GM10248 (cell line): ENCODE measurements at regions not wholly inside any gene's neighbourhood (a gene's known extent, or its start where the extent isn't known, plus 50 kb on each side); places are given as distances from the start of the nearest gene placed in this dataset.

Source experiments
- CTCF ChIA-PET: fragments of 300-600 bp; sonication (Branson Sonifier 250); formaldehyde crosslinking; extraction: SDS; loops from one replicate; lab custom pipeline; 2021; ENCODE audit warnings: antibody characterized with exemption; lab: Yijun Ruan, JAX
- POLR2A ChIA-PET: fragments of 350-650 bp; sonication (Branson Sonifier 250); formaldehyde crosslinking; extraction: SDS; loops from one replicate; lab custom pipeline; 2020; ENCODE audit warnings: antibody characterized with exemption; lab: Yijun Ruan, JAX
- DNase-seq: peaks from one replicate; pipeline ENCODE4 v3.0.0; 2012; ENCODE audit errors: extremely low spot score
- TF ChIP-seq, protein P1 (sequence below): IDR thresholded peaks from 2 replicates; pipeline ENCODE4 v1.5.1; 2012; ENCODE audit warnings: mild to moderate bottlenecking, low read depth; ENCODE audit errors: extremely low read depth, missing control alignments, control extremely low read depth

DNA sequence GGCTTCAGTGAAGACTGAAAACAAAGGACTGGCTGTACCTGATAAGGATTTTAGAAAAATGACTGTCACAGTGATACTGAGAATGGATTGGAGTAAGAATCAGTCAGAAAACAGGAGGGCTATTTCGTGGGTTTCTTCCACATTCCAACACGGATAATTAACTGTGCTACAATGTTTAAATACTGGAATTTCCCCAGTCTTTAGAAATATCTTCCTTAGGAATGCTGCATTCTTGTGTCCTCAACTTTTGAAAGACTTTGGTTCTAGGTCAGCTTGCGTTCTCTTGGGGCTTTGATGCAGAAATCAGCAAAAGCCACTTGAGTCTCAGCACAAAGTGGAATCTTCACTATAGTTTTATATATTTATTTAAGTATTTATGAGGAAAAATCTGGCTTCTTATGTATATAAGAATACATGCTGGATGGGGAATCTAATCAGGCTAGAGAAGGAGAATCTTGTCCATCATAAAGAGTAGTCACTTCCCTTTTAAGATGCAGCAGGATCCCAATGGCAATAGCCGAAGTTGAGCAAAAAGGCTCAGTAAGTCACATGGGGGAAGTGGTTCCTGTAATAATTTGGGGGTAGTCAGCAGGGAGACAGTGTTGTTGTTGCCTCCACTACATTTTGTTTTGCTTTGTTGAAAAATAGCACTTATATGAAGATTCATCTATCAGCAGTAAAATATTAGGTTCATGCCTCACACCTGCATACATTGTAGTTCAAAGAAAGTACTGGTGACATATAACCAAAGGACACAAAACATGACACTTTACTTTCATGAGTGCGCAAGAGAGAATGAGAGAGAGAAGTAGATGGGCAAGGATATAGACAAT is 86.0 kb downstream of the CH25H start:
- POLR2A ChIA-PET: no interaction called here
- no peak for DNase-seq
- TF ChIP-seq, protein P1, sequence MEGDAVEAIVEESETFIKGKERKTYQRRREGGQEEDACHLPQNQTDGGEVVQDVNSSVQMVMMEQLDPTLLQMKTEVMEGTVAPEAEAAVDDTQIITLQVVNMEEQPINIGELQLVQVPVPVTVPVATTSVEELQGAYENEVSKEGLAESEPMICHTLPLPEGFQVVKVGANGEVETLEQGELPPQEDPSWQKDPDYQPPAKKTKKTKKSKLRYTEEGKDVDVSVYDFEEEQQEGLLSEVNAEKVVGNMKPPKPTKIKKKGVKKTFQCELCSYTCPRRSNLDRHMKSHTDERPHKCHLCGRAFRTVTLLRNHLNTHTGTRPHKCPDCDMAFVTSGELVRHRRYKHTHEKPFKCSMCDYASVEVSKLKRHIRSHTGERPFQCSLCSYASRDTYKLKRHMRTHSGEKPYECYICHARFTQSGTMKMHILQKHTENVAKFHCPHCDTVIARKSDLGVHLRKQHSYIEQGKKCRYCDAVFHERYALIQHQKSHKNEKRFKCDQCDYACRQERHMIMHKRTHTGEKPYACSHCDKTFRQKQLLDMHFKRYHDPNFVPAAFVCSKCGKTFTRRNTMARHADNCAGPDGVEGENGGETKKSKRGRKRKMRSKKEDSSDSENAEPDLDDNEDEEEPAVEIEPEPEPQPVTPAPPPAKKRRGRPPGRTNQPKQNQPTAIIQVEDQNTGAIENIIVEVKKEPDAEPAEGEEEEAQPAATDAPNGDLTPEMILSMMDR: no peak
- CTCF ChIA-PET: interaction anchor here (1.3 kb wide), 1 partner anchor 34 kb away, joined by 3 read pairs; no protein-coding TSS in a partner anchor

DNA sequence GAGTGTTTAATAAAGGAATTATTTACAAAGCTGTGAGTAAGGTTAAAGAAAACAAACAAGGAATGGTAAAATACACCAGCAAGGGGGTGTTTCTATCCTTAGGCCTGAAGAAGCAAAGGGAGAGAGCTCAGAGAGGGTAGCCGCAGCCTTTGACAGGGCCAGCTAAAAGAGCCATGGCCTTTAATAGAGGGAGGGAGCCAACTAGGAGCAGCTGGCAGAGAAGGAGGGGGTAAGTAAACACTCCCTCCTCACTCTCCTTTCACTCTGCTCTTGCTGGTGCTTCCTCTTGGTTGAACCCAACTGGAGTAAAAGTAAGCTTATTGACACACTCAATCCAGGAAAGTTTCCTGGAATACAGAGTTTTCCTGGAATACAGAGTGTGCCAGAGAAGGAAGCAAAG is 87.5 kb downstream of the CH25H start:
- TF ChIP-seq, protein P1: no peak
- POLR2A ChIA-PET: no interaction called here
- CTCF ChIA-PET: interaction anchor here (0.9 to 1.5 kb wide), 4 partner anchors 8 to 89 kb away, joined by 3 to 6 read pairs (median 4); no protein-coding TSS in a partner anchor
- DNase-seq: no peak

DNA sequence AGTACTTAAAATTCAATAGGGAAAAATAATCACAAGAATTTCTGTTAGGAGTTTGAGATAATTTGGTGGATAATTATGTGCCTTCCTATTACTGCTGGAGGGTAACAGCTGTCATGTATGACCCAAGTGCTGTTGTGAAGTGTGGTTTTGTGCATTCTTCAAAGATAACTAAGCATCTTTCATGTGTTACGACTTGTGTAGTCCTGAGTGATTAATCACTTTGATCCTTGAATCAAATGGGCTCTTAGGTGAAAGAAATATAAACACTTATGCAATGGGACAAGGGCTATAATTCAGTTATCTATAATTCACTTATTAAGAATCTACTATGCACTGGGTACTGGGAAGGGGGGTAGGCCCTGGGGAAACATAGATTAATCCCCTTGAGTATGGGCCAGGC is 89.0 kb downstream of the CH25H start:
- TF ChIP-seq, protein P1: no peak
- ChIA-PET CTCF (interaction anchor here (1.1 to 1.4 kb wide), 2 partner anchors 14 to 403 kb away, joined by 3 read pairs; no protein-coding TSS in a partner anchor), POLR2A (no interaction called here)
- DNase-seq: no peak

DNA sequence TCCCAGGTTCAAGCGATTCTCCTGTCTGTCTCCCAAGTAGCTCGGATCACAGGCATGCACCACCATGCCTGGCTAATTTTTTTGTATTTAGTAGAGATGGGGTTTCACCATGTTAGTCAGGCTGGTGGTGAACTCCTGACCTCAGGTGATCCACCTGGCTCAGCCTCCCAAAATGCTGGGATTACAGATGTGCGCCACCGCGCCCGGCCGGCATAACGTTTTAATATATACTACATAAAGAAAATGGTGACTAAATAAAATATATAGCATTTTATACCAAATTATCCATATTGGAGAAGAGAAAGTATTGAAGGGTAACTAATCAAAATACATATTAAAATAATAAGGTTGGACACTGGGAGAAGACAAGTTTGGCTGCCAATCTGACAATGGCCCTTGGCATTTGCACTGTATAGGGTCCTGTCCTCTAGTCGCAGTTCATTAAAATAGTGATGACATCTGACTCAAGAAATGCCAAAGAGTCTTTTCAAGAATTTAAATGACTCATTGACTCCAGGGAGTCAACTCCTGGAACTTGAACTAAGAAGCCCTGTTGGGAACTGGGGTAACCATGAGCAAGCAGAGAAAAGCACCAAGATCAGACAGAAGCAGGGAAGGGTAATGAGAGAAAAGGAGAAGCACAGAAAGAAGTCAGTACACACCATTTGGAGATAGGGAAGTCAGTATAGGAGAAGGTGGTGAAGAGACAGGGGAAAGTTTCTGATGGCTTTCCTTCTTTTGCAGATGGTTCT is 91.1 kb downstream of the CH25H start:
- POLR2A ChIA-PET: no interaction called here
- DNase-seq: no peak
- CTCF ChIA-PET: interaction anchor here (0.6 to 1.1 kb wide), 3 partner anchors 41 to 178 kb away, joined by 3 read pairs; no protein-coding TSS in a partner anchor
- TF ChIP-seq, protein P1: no peak

DNA sequence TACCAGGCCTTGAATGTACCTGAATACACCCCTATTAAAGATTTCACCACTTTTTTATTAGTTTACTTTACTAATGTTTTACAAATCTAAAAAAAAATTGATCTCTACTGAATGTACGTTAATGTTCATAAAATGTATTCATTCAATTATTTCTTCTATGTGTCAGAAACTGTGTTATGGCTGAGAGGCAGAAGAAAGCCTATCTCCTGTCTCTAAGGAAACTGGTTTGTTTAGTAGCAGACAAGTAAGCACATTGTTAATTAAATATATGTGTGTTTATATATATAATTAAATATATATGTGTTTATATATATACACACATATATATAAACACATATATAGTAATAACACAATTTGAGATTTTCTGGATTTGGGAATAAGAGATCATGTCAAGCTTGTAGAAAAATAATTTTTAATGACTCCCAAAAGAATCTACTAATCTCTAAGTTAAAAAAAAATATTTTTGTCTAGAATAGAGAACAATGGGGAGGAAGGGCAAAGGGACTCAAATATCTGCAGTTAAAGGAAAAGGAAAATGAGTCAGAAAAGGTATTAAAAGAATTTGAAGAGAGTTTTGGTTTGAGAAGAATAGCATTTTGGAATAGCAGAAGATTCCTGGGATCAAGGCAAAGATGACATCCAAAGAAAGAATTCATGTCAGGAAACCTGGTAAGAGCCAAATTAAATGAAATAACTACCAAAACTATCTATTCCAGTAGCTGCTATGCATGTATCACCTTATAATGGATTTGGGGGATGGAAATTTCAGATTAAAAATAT is 92.1 kb downstream of the CH25H start:
- ChIA-PET POLR2A (no interaction called here), CTCF (interaction anchor here (0.6 to 1.1 kb wide), 3 partner anchors 40 to 177 kb away, joined by 3 read pairs; no protein-coding TSS in a partner anchor)
- DNase-seq: no peak
- TF ChIP-seq, protein P1: no peak
